ENCODE measurements at regions not wholly inside any gene's neighbourhood (a gene's known extent, or its start where the extent isn't known, plus 50 kb on each side); places are given as distances from the start of the nearest gene placed in this dataset.

- no peak for TF ChIP-seq POLR2A (IDR thresholded peaks at IDR 0.05)
- TF ChIP-seq CTCF (IDR thresholded peaks at IDR 0.05): no peak
- no peak for TF ChIP-seq POLR2AphosphoS5 (IDR thresholded peaks at IDR 0.05)
These were observed 95.4 kb upstream of the DIO3 start for GRCh38 chr14:101465795-101466448.

Measured in prostate gland (tissue), 2 donors.